ENCODE measurements at regions not wholly inside any gene's neighbourhood (a gene's known extent, or its start where the extent isn't known, plus 50 kb on each side); places are given as distances from the start of the nearest gene placed in this dataset.

DNA sequence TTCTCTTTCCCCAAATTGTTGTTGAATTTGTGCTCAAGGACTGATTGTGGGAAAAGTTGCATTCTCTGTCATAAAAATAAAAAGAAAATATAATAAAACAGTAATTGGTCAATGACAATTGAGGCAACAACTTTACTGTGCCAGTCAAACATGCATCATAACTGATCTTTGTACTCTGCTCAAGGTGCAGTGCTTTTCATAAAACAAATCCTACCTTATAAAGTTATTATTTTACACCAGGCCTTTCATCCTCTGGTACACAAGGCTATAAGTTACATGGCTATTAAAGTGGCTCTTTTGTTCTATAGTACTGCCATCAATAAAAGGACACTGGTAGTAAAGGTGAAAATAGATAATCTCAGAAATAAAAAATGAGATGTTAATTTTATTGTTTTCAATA, 761.9 kb downstream of the SATB2 start:
- Histone ChIP-seq H3K36me3 (replicated peaks in 1 of 2; ENCODE audit: control insufficient read depth in 1 of 2, insufficient read depth in 2 of 2, low read length in 1 of 2) (no peaks in the 10 kb centered on the region), H2AFZ (ENCODE audit: low read depth) (no peak overlapping the region), H3K27ac (ENCODE audit: low read depth in 2 of 2, low read length in 1 of 2) (no peak overlapping the region), H3K27me3 (ENCODE audit: insufficient read depth) (no peaks in the 10 kb centered on the region), H3K9me3 (no peaks in the 10 kb centered on the region), H4K20me1 (ENCODE audit: insufficient read depth) (no peaks in the 10 kb centered on the region), H3F3A (replicated peaks; ENCODE audit: insufficient read depth) (no peaks in the 10 kb centered on the region), H3K79me2 (ENCODE audit: insufficient read depth) (no peaks in the 10 kb centered on the region), H3K9ac (no peak overlapping the region), H3K4me1 (ENCODE audit: control insufficient read depth in 1 of 2, insufficient read depth in 2 of 2, low read depth in 1 of 2, low read length in 1 of 2) (no peaks in the 10 kb centered on the region), H3K4me2 (no peak overlapping the region), H3K9me2 (no peaks in the 10 kb centered on the region), H3K4me3 (ENCODE audit: low read depth in 2 of 2, low read length in 1 of 2) (no peak overlapping the region)
- POLR2A ChIA-PET: no interaction called here
- TF ChIP-seq IRF3 (IDR thresholded peaks at IDR 0.05; ENCODE audit: low read depth, low read length): no peak
- no peak for TF ChIP-seq RCOR1 (IDR thresholded peaks at IDR 0.05; ENCODE audit: low read length)
- TF ChIP-seq MEF2A (IDR thresholded peaks at IDR 0.05; ENCODE audit: borderline replicate concordance, low read depth): no peak
- no peak for TF ChIP-seq SIN3A (IDR thresholded peaks at IDR 0.05; ENCODE audit: borderline replicate concordance, low read depth, low read length)
- TF ChIP-seq, protein P1, sequence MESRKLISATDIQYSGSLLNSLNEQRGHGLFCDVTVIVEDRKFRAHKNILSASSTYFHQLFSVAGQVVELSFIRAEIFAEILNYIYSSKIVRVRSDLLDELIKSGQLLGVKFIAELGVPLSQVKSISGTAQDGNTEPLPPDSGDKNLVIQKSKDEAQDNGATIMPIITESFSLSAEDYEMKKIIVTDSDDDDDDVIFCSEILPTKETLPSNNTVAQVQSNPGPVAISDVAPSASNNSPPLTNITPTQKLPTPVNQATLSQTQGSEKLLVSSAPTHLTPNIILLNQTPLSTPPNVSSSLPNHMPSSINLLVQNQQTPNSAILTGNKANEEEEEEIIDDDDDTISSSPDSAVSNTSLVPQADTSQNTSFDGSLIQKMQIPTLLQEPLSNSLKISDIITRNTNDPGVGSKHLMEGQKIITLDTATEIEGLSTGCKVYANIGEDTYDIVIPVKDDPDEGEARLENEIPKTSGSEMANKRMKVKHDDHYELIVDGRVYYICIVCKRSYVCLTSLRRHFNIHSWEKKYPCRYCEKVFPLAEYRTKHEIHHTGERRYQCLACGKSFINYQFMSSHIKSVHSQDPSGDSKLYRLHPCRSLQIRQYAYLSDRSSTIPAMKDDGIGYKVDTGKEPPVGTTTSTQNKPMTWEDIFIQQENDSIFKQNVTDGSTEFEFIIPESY (IDR thresholded peaks at IDR 0.05; ENCODE audit: borderline replicate concordance, low read depth): no peak
- no peak for TF ChIP-seq EZH2phosphoT487 (IDR thresholded peaks at IDR 0.05; ENCODE audit: borderline replicate concordance, low read depth)
- no peak for TF ChIP-seq FOSL2 (IDR thresholded peaks at IDR 0.05; ENCODE audit: borderline replicate concordance, low read depth)
- no peak for TF ChIP-seq FOXJ3 (CRISPR knock-in tag; IDR thresholded peaks at IDR 0.05)
- no peak for TF ChIP-seq CHD2 (IDR thresholded peaks at IDR 0.05; ENCODE audit: low read length, partially characterized antibody)
- TF ChIP-seq, protein P2, sequence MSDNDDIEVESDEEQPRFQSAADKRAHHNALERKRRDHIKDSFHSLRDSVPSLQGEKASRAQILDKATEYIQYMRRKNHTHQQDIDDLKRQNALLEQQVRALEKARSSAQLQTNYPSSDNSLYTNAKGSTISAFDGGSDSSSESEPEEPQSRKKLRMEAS (IDR thresholded peaks at IDR 0.05; ENCODE audit: low read depth): no peak
- TF ChIP-seq GABPA (IDR thresholded peaks at IDR 0.05; ENCODE audit: low read depth): no peak
- TF ChIP-seq RXRA (IDR thresholded peaks at IDR 0.05; ENCODE audit: borderline replicate concordance, low read depth): no peak
- TF ChIP-seq RFX5 (IDR thresholded peaks at IDR 0.05; ENCODE audit: low read length): no peak
- TF ChIP-seq POLR2AphosphoS5 (IDR thresholded peaks at IDR 0.05; ENCODE audit: low read depth, low read length): no peak
- no peak for TF ChIP-seq RAD21 (IDR thresholded peaks at IDR 0.05; ENCODE audit: low read length)
- TF ChIP-seq JUND (IDR thresholded peaks at IDR 0.05): no peak
- no peak for TF ChIP-seq NRF1 (IDR thresholded peaks at IDR 0.05; ENCODE audit: low read depth, low read length)
- no peak for TF ChIP-seq FOXM1 (IDR thresholded peaks at IDR 0.05; ENCODE audit: low read depth)
- no peak for TF ChIP-seq TEAD4 (IDR thresholded peaks at IDR 0.05; ENCODE audit: borderline replicate concordance, insufficient read depth)
- no peak for TF ChIP-seq PBX3 (IDR thresholded peaks at IDR 0.05)
- CTCF ChIA-PET: no interaction called here
- DNase-seq: no peak
